ENCODE measurements at regions not wholly inside any gene's neighbourhood (a gene's known extent, or its start where the extent isn't known, plus 50 kb on each side); places are given as distances from the start of the nearest gene placed in this dataset.

GRCh38 chr9:78575081-78575480 is 278.2 kb downstream of the PSAT1 start:
- TF ChIP-seq CTCF (IDR thresholded peaks at IDR 0.05) (no peak), POLR2A (IDR thresholded peaks at IDR 0.05) (no peak)

Data from ovary (tissue), 3 donors.